Tibial nerve (tissue), 4 donors: ENCODE measurements at regions not wholly inside any gene's neighbourhood (a gene's known extent, or its start where the extent isn't known, plus 50 kb on each side); places are given as distances from the start of the nearest gene placed in this dataset.

Source experiments
- DNase-seq, 2 donors: peaks; one replicate each; pipeline ENCODE4 v3.0.0-alpha.2; 2019; ENCODE audit warnings: low spot score in 2 of 2
- H3K27ac ChIP-seq, 4 donors: fragments of 200-600 bp; sonication (generic) in 3 of 4; one replicate each; pipeline ENCODE4 v1.5.1; 2017 to 2019; ENCODE audit warnings: mild to moderate bottlenecking in 1 of 4
- H3K27me3 ChIP-seq, 2 donors: fragments of 200-600 bp; sonication (generic) in 1 of 2; one replicate each; pipeline versions ENCODE4 v1.5.1 to v1.6.0; 2017 to 2019
- H3K36me3 ChIP-seq, 3 donors: fragments of 200-600 bp; sonication (generic); one replicate each; pipeline ENCODE4 v1.5.1; 2018 to 2019
- H3K4me1 ChIP-seq, 4 donors: fragments of 200-600 bp; sonication (generic) in 3 of 4; one replicate each; pipeline ENCODE4 v1.5.1; 2017 to 2019
- H3K4me3 ChIP-seq, 4 donors: fragments of 200-600 bp; sonication (generic) in 3 of 4; one replicate each; pipeline ENCODE4 v1.5.1; 2017 to 2019; ENCODE audit warnings: mild to moderate bottlenecking in 1 of 4, moderate library complexity in 1 of 4
- H3K9me3 ChIP-seq, 4 donors: fragments of 200-600 bp; sonication (generic) in 3 of 4; one replicate each; pipeline ENCODE4 v1.5.1; 2017 to 2019
- EP300 ChIP-seq, 2 donors: sonication (generic); formaldehyde crosslinking; IDR thresholded peaks; one replicate each; pipeline ENCODE4 v1.6.1; 2017; ENCODE audit warnings: antibody characterized with exemption in 2 of 2, mild to moderate bottlenecking in 1 of 2
- POLR2A ChIP-seq, 2 donors: fragments of 450-650 bp; IDR thresholded peaks; one replicate each; pipeline ENCODE4 v1.6.1; 2017; ENCODE audit warnings: antibody characterized with exemption in 2 of 2, mild to moderate bottlenecking in 2 of 2, moderate library complexity in 2 of 2
- WGBS, 2 donors: methylation state at CpG; one replicate each; pipeline ENCODE4 v1.1.5; 2018; 5-methylcytosine and 5-hydroxymethylcytosine counted together
- TF ChIP-seq, protein P1 (sequence below), 5 experiments: fragments of 200-600 bp in 3 of 5; fragments of 450-650 bp in 2 of 5; sonication (generic) in 3 of 5; IDR thresholded peaks; one replicate each; pipeline ENCODE4 v1.5.1; 2016 to 2019; ENCODE audit warnings: antibody characterized with exemption in 5 of 5, mild to moderate bottlenecking in 3 of 5, moderate library complexity in 2 of 5

DNA sequence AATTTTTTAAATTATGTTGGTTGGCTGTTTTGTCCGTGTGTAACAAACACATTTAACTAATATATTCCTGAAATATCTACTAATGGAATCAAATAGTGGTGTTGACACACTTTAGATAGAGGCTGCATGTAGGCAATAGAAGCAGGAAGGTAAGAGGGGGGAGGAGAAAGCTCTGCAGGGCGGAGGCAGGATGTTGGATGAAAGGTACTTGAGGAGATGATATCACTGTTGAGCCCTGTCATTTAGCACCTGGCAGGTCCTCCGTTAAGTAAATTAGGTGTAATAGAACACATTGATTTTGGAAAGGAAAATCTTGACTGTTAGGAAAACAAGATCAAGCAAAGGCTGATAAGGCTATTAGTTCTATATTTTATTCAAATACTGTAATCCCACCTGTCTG lies 618.7 kb downstream of the PKHD1 start:
- no peak for TF ChIP-seq EP300 (IDR thresholded peaks at IDR 0.05)
- no peak for TF ChIP-seq POLR2A (IDR thresholded peaks at IDR 0.05)
- TF ChIP-seq, protein P1, sequence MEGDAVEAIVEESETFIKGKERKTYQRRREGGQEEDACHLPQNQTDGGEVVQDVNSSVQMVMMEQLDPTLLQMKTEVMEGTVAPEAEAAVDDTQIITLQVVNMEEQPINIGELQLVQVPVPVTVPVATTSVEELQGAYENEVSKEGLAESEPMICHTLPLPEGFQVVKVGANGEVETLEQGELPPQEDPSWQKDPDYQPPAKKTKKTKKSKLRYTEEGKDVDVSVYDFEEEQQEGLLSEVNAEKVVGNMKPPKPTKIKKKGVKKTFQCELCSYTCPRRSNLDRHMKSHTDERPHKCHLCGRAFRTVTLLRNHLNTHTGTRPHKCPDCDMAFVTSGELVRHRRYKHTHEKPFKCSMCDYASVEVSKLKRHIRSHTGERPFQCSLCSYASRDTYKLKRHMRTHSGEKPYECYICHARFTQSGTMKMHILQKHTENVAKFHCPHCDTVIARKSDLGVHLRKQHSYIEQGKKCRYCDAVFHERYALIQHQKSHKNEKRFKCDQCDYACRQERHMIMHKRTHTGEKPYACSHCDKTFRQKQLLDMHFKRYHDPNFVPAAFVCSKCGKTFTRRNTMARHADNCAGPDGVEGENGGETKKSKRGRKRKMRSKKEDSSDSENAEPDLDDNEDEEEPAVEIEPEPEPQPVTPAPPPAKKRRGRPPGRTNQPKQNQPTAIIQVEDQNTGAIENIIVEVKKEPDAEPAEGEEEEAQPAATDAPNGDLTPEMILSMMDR (IDR thresholded peaks at IDR 0.05): no peak
- H3K4me3 ChIP-seq: no peak overlapping the region
- H3K9me3 ChIP-seq: no peaks in the 10 kb centered on the region
- H3K4me1 ChIP-seq: no peaks in the 10 kb centered on the region
- no peaks in the 10 kb centered on the region for H3K36me3 ChIP-seq
- no peak for DNase-seq
- no peaks in the 10 kb centered on the region for H3K27me3 ChIP-seq
- H3K27ac ChIP-seq: no peak overlapping the region
- WGBS, 2 donors: 74 to 77% methylated on average over 3 of the region's 3 CpGs

DNA sequence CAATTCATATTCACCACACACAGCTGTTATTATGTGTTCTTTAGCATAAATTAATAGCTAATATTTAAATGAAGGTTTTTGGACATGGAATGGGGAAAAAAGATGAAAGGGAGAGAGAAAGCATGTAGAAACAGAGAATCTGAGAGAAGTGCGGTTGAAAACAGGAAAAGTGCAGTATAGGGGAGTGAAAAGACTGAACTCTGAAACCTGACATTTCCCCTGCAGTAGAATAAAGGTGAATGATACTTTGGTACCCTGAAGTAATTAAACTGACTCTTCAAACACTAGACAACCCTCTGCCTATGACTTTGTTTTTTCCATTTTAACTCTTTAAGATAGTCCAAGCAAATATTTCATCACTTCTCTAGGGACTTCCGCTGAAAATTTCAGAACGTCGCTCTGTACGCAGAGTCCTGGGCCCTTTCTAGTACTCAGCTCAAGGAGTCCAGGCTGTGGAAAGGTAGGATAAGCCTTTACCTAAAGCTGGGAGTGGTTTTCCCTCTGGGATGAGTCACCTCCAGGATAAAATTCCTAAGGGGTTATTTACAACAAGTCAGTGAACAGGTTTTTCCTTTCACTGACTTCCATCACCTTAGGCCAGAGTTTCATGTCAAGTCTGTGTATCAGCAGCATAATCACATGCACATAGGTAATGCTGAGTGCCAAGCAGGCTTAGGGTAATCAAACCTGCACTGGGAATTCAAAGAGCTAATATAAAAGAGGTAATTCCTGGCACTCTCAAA lies 614.5 kb downstream of the PKHD1 start:
- Histone ChIP-seq H3K36me3 (no peaks in the 10 kb centered on the region), H3K27ac (no peak overlapping the region), H3K27me3 (no peaks in the 10 kb centered on the region), H3K9me3 (no peaks in the 10 kb centered on the region), H3K4me1 (no peaks in the 10 kb centered on the region), H3K4me3 (no peak overlapping the region)
- 84 to 85% methylated on average over 5 of the region's 5 CpGs for WGBS, 2 donors
- TF ChIP-seq POLR2A (IDR thresholded peaks at IDR 0.05) (no peak), EP300 (IDR thresholded peaks at IDR 0.05) (no peak)
- TF ChIP-seq, protein P1 (IDR thresholded peaks at IDR 0.05): no peak
- DNase-seq: no peak

DNA sequence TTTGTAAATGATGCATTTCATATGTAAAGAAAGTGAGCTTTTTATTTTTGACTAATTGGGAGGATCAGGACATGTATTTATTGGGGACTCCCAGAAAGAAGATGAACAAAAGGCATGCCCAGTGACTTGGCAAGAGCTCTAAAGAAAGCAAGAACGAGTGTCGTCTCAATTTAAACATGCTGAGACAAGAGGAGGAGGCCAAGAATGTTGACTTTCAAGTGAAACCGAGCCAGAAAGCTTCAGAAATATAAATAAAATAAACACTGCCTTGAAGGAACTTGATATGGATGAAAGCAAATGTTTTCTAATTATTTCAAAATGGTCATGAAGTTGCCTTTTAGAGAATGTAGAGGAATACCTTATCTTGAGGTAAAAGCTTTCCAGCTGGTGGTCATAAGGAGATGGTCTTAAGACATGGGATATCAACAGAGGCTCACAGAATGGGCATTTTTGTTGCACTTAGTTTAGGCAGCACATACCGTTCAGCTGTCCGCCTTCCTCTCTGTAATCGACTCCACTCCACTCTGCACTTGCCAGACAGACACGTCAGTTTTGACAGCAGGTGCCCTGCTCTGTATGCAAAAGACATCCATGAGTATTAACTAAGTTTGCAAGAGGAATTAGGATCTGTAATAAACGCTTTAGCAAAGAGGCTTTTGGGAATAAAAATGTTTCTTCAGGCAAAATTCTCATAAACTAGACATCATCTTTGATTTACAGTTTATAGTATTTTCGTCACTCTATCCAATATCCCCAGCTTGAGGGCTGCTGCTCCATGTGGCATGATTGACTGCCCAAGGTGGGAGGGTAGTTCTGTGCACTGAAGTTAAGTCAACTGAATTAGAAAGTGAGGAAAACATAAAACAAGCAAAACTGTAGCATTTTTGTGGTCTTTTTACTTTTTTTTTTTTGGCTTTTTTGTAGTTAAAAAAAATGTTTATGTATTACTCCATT lies 613.1 kb downstream of the PKHD1 start:
- TF ChIP-seq, protein P1 (IDR thresholded peaks at IDR 0.05): no peak
- TF ChIP-seq EP300 (IDR thresholded peaks at IDR 0.05) (no peak), POLR2A (IDR thresholded peaks at IDR 0.05) (no peak)
- Histone ChIP-seq H3K4me3 (no peak overlapping the region), H3K36me3 (no peaks in the 10 kb centered on the region), H3K4me1 (no peaks in the 10 kb centered on the region), H3K27me3 (no peaks in the 10 kb centered on the region), H3K27ac (no peak overlapping the region), H3K9me3 (no peaks in the 10 kb centered on the region)
- DNase-seq: no peak
- 56 to 60% methylated on average over 9 of the region's 9 CpGs for WGBS, 2 donors

DNA sequence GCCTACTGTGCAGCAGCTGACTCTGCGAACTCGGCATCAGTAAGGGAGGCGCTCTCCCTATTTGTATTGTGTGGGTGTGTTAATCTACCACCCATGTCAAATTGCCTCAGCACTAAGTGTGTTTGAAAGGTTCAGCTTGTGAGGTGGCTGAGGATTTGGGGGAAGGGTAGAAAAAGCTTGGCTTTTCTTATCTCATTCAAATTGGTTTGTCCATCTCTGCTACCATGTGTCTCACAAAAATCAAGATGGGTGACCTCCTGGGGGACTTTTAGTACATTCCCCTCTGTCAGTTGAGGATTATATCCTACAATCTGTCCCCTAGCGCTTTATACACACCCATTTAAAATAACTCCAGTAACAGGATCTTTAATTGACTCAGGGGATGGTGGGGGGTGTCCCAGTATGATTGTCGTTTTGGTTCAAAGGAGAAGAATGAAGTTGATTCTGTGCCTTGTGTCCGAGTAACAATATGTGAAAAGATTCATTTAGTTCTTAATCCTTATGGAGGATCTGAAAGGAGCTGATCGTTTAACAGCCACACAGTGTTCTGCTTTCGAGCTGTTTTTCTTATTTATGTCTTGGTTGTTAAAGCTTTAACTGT lies 609.6 kb downstream of the PKHD1 start:
- 47 to 59% methylated on average over 8 of the region's 8 CpGs for WGBS, 2 donors
- no peak for TF ChIP-seq EP300 (IDR thresholded peaks at IDR 0.05)

DNA sequence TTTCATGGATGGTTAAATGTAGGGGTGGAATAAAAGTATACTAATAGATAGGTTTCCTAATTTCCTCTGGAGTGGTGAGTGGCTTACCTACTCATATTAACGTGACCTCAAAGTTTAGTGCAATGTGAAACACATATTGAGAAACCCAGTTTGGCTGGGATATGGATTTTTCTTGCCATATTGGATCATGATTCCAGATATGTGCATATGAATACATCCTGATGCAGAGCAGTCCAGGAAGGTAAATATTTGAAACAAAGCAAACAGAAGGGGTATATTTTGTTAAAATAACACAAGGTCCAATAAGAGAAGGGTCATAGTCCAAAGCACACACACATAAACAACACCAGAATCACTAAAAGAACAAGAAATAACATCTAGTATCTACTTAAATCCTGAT lies 608.1 kb downstream of the PKHD1 start:
- Histone ChIP-seq H3K36me3 (no peaks in the 10 kb centered on the region), H3K4me1 (no peaks in the 10 kb centered on the region), H3K4me3 (no peak overlapping the region), H3K27ac (no peak overlapping the region), H3K27me3 (no peaks in the 10 kb centered on the region), H3K9me3 (no peaks in the 10 kb centered on the region)
- no peak for DNase-seq
- whole genome bisulfite sequencing, 2 donors: 72 to 78% methylated on average over 1 of the region's 1 CpG
- TF ChIP-seq POLR2A (IDR thresholded peaks at IDR 0.05) (no peak), EP300 (IDR thresholded peaks at IDR 0.05) (no peak)
- TF ChIP-seq, protein P1 (IDR thresholded peaks at IDR 0.05): no peak

More for the DNA sequence above, 609.6 kb downstream of the PKHD1 start:
- no peak overlapping the region for H3K27ac ChIP-seq
- H3K4me3 ChIP-seq: no peak overlapping the region
- no peaks in the 10 kb centered on the region for H3K4me1 ChIP-seq
- H3K27me3 ChIP-seq: no peaks in the 10 kb centered on the region
- no peak for DNase-seq
- no peaks in the 10 kb centered on the region for H3K36me3 ChIP-seq
- H3K9me3 ChIP-seq: no peaks in the 10 kb centered on the region
